Panc1 (cell line): ENCODE measurements at regions not wholly inside any gene's neighbourhood (a gene's known extent, or its start where the extent isn't known, plus 50 kb on each side); places are given as distances from the start of the nearest gene placed in this dataset.

Source experiments
- ATAC-seq: fragments of 200-7000 bp; cut with Tn5 transposase; 2 replicates; pipeline ENCODE4 v1.9.1; 2020; ENCODE audit warnings: mild to moderate bottlenecking, moderate library complexity
- BruUV-seq: library from RNA; stranded (reverse); fragments of 400-500 nt; replicated peaks from 2 replicates; lab custom pipeline; 2021; lab: Mats Ljungman, UMichigan
- CTCF ChIA-PET: fragments of 300-600 bp; sonication (Branson Sonifier 250); formaldehyde crosslinking; loops from one replicate; lab custom pipeline; 2022; ENCODE audit warnings: antibody characterized with exemption; lab: Charles Lee
- POLR2A ChIA-PET: fragments of 300-600 bp; sonication (Branson Sonifier 250); formaldehyde crosslinking; loops from one replicate; lab custom pipeline; 2022; ENCODE audit warnings: antibody characterized with exemption; lab: Charles Lee
- DNase-seq: peaks from one replicate; pipeline ENCODE4 v3.0.0-alpha.2; 2010; ENCODE audit warnings: low read depth, low spot score
- H3K27ac ChIP-seq: 2 replicates; pipeline ENCODE4 v1.5.1; 2011; ENCODE audit warnings: mild to moderate bottlenecking, low read length, inconsistent platforms
- H3K27me3 ChIP-seq: fragments of 200-500 bp; sonication (Bioruptor generic); 2 replicates; pipeline ENCODE4 v1.6.0; 2014; ENCODE audit warnings: low read length, inconsistent platforms; ENCODE audit not compliant: control insufficient read depth, insufficient read depth
- H3K36me3 ChIP-seq: fragments of 200-500 bp; sonication (Bioruptor generic); 2 replicates; pipeline ENCODE4 v1.5.1; 2014; ENCODE audit warnings: inconsistent platforms, mild to moderate bottlenecking, low read length, moderate library complexity; ENCODE audit not compliant: control insufficient read depth, insufficient read depth
- H3K4me1 ChIP-seq: 2 replicates; pipeline ENCODE4 v1.5.1; 2011; ENCODE audit warnings: inconsistent platforms, mild to moderate bottlenecking, low read length, moderate library complexity; ENCODE audit not compliant: control insufficient read depth, insufficient read depth
- H3K4me3 ChIP-seq, 2 experiments: 2 replicates each; pipeline ENCODE4 v1.5.1; 2011 to 2012; ENCODE audit warnings: low read depth in 2 of 2, low read length in 2 of 2, mild to moderate bottlenecking in 2 of 2, inconsistent platforms in 1 of 2, moderate library complexity in 1 of 2
- H3K9me3 ChIP-seq: fragments of 200-500 bp; sonication (Bioruptor generic); 2 replicates; pipeline ENCODE4 v1.5.1; 2014; ENCODE audit warnings: low read depth, mild to moderate bottlenecking, inconsistent platforms, low read length, moderate library complexity; ENCODE audit not compliant: control insufficient read depth, insufficient read depth
- POLR2AphosphoS5 ChIP-seq: IDR thresholded peaks from 2 replicates; pipeline ENCODE4 v1.6.1; 2012; ENCODE audit warnings: mild to moderate bottlenecking, low read depth, low read length, moderate library complexity
- SIN3A ChIP-seq: IDR thresholded peaks from 2 replicates; pipeline ENCODE4 v1.6.1; 2012; ENCODE audit warnings: low read depth, mild to moderate bottlenecking, low read length, moderate library complexity, borderline replicate concordance; ENCODE audit not compliant: insufficient read depth
- TCF7L2 ChIP-seq: IDR thresholded peaks from 2 replicates; pipeline ENCODE4 v1.6.1; 2011; ENCODE audit warnings: mild to moderate bottlenecking, low read depth, low read length, inconsistent platforms
- in situ Hi-C: cut with HindIII; loops from 2 replicates; pipeline ENCODE4 v1.10.0; 2016; ENCODE audit warnings: low sequenced_read_pairs, low pct_unique_long_range_greater_than_20kb
- intact Hi-C: fragments of 100-400 bp; cut with micrococcal nuclease; formaldehyde crosslinking; loops from one replicate; pipeline ENCODE4 v1.10.0; 2022; ENCODE audit not compliant: unreplicated experiment
- TF ChIP-seq, protein P1 (sequence below): fragments of 450-650 bp; IDR thresholded peaks from 2 replicates; pipeline ENCODE4 v1.5.1; 2017; ENCODE audit warnings: mild to moderate bottlenecking
- TF ChIP-seq, protein P2 (sequence below), 2 experiments: IDR thresholded peaks; 2 replicates each; pipeline ENCODE4 v1.6.1; 2011 to 2012; ENCODE audit warnings: low read depth in 2 of 2, control low read depth in 1 of 2, low read length in 1 of 2, mild to moderate bottlenecking in 1 of 2, moderate library complexity in 1 of 2; ENCODE audit not compliant: insufficient read depth in 1 of 2

DNA sequence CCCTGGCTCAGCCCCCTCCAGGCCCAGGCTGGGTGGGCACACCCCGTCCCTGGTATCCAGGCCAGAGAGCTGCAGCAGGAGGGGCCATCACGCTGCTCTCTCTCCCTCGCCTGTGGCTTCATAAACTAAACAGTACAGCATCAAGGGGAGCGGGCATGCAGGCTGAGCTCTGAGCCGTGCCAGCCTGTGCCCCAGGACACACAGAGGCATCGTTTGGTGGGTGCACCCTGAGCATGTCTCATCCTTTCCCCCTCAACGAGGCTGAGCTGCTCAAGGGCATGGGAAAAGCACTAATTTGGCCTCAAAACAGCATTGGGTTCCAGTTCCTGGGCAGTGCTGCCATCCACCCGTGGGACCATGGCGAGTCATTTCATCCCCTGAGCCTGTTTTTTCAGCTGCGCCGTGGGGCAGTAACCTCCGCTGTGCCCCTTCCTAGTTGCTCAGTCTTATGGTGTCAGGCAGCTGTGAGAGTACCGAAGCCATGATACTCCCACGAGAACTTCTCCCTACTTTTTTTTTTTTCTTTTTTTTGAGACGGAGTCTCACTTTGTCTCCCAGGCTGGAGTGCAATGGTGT is 79.6 kb downstream of the CPN2 start:
- Histone ChIP-seq H3K9me3 (no peaks in the 10 kb centered on the region), H3K36me3 (no peaks in the 10 kb centered on the region), H3K27ac (peak overlapping the region; percentile 72), H3K27me3 (no peaks in the 10 kb centered on the region), H3K4me1 (peaks cover 32% of the 10 kb centered on the region), H3K4me3 (no peak overlapping the region)
- ChIA-PET POLR2A (interaction anchor here (0.7 kb wide), 1 partner anchor 46 kb away, joined by 4 read pairs; no protein-coding TSS in a partner anchor), CTCF (interaction anchor here (0.6 kb wide), 1 partner anchor 299 kb away, joined by 3 read pairs; no protein-coding TSS in a partner anchor)
- no peak for DNase-seq
- TF ChIP-seq, protein P1, sequence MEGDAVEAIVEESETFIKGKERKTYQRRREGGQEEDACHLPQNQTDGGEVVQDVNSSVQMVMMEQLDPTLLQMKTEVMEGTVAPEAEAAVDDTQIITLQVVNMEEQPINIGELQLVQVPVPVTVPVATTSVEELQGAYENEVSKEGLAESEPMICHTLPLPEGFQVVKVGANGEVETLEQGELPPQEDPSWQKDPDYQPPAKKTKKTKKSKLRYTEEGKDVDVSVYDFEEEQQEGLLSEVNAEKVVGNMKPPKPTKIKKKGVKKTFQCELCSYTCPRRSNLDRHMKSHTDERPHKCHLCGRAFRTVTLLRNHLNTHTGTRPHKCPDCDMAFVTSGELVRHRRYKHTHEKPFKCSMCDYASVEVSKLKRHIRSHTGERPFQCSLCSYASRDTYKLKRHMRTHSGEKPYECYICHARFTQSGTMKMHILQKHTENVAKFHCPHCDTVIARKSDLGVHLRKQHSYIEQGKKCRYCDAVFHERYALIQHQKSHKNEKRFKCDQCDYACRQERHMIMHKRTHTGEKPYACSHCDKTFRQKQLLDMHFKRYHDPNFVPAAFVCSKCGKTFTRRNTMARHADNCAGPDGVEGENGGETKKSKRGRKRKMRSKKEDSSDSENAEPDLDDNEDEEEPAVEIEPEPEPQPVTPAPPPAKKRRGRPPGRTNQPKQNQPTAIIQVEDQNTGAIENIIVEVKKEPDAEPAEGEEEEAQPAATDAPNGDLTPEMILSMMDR = no peak
- TF ChIP-seq TCF7L2 (no peak), SIN3A (no peak), POLR2AphosphoS5 (no peak)
- TF ChIP-seq, protein P2, sequence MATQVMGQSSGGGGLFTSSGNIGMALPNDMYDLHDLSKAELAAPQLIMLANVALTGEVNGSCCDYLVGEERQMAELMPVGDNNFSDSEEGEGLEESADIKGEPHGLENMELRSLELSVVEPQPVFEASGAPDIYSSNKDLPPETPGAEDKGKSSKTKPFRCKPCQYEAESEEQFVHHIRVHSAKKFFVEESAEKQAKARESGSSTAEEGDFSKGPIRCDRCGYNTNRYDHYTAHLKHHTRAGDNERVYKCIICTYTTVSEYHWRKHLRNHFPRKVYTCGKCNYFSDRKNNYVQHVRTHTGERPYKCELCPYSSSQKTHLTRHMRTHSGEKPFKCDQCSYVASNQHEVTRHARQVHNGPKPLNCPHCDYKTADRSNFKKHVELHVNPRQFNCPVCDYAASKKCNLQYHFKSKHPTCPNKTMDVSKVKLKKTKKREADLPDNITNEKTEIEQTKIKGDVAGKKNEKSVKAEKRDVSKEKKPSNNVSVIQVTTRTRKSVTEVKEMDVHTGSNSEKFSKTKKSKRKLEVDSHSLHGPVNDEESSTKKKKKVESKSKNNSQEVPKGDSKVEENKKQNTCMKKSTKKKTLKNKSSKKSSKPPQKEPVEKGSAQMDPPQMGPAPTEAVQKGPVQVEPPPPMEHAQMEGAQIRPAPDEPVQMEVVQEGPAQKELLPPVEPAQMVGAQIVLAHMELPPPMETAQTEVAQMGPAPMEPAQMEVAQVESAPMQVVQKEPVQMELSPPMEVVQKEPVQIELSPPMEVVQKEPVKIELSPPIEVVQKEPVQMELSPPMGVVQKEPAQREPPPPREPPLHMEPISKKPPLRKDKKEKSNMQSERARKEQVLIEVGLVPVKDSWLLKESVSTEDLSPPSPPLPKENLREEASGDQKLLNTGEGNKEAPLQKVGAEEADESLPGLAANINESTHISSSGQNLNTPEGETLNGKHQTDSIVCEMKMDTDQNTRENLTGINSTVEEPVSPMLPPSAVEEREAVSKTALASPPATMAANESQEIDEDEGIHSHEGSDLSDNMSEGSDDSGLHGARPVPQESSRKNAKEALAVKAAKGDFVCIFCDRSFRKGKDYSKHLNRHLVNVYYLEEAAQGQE (IDR thresholded peaks at IDR 0.05; ENCODE audit: insufficient read depth in 1 of 2, low read depth in 2 of 2, low read length in 1 of 2) = no peak
- intact Hi-C loops (no loop called here), in situ Hi-C loops (no loop called here)
- ATAC-seq = no peak
- no TSS peak for BruUV-seq

DNA sequence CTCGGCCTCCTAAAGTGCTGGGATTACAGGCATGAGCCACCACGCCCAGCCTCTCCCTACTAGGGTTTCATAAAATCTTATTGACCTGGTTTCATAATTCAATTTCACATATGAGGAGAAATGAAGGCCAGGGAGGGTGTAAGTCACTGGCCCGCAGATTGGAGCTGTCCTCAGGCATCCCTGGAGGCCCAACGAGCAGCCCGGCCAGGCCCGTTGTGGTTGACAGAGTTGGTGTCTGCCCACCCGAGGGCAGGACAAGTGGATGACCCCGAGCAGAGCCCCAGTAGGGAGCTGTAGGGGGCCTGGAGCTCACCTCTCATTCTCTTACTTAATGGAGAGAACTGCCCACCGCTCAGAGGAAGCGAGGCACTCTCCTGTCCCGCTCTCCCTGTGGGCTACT is 78.9 kb downstream of the CPN2 start:
- no TSS peak for BruUV-seq
- Histone ChIP-seq H3K27ac (peak overlapping the region; percentile 8; the same call in 1 of the 2 replicates), H3K4me3 (no peak overlapping the region), H3K4me1 (peaks cover 39% of the 10 kb centered on the region), H3K36me3 (no peaks in the 10 kb centered on the region), H3K9me3 (no peaks in the 10 kb centered on the region), H3K27me3 (no peaks in the 10 kb centered on the region)
- ATAC-seq (no peak), DNase-seq (no peak)
- TF ChIP-seq, protein P1 = no peak
- TF ChIP-seq SIN3A (no peak), POLR2AphosphoS5 (no peak), TCF7L2 (no peak)
- TF ChIP-seq, protein P2 (IDR thresholded peaks at IDR 0.05; ENCODE audit: insufficient read depth in 1 of 2, low read depth in 2 of 2, low read length in 1 of 2) = no peak
- intact Hi-C loops (no loop called here), in situ Hi-C loops (no loop called here)
- POLR2A ChIA-PET = interaction anchor here (0.7 kb wide), 1 partner anchor 47 kb away, joined by 4 read pairs; no protein-coding TSS in a partner anchor
- CTCF ChIA-PET = no interaction called here
